MCF 10A (cell line): ENCODE measurements at regions not wholly inside any gene's neighbourhood (a gene's known extent, or its start where the extent isn't known, plus 50 kb on each side); places are given as distances from the start of the nearest gene placed in this dataset.

ENCODE experiments used
- BruUV-seq: library from RNA; stranded (reverse); fragments of 400-500 nt; replicated peaks from 2 replicates; lab custom pipeline; 2021; lab: Mats Ljungman, UMichigan
- CTCF ChIA-PET: fragments of 300-600 bp; sonication (Branson Sonifier 250); formaldehyde crosslinking; extraction: SDS; loops from one replicate; lab custom pipeline; 2021; ENCODE audit warnings: antibody characterized with exemption, inconsistent platforms; lab: Yijun Ruan, JAX
- POLR2A ChIA-PET: fragments of 300-600, 350-650 bp; sonication (Branson Sonifier 250); formaldehyde crosslinking; extraction: SDS; loops from one replicate; lab custom pipeline; 2020; ENCODE audit warnings: antibody characterized with exemption, inconsistent platforms; lab: Yijun Ruan, JAX
- DNase-seq: peaks from one replicate; pipeline ENCODE4 v3.0.0-alpha.2; 2018; ENCODE audit not compliant: unreplicated experiment
- H3K27ac Mint-ChIP-seq: one replicate; pipeline ENCODE4 v1.8.0; 2022; ENCODE audit warnings: mild to moderate bottlenecking, low read depth, mixed read lengths; ENCODE audit not compliant: unreplicated experiment
- H3K27me3 Mint-ChIP-seq: one replicate; pipeline ENCODE4 v1.8.0; 2022; ENCODE audit warnings: mixed read lengths; ENCODE audit not compliant: insufficient read depth, unreplicated experiment
- H3K36me3 Mint-ChIP-seq: one replicate; pipeline ENCODE4 v1.8.0; 2022; ENCODE audit warnings: mild to moderate bottlenecking, moderate library complexity, mixed read lengths; ENCODE audit not compliant: insufficient read depth, unreplicated experiment
- H3K4me1 Mint-ChIP-seq: one replicate; pipeline ENCODE4 v1.8.0; 2022; ENCODE audit warnings: mixed read lengths; ENCODE audit not compliant: insufficient read depth, unreplicated experiment
- H3K4me3 Mint-ChIP-seq: one replicate; pipeline ENCODE4 v1.8.0; 2022; ENCODE audit warnings: mild to moderate bottlenecking, moderate library complexity, mixed read lengths; ENCODE audit not compliant: unreplicated experiment
- H3K9me3 Mint-ChIP-seq: one replicate; pipeline ENCODE4 v1.8.0; 2022; ENCODE audit warnings: mixed read lengths; ENCODE audit not compliant: unreplicated experiment
- intact Hi-C: fragments of 100-400 bp; cut with micrococcal nuclease; formaldehyde crosslinking; loops from 2 replicates; pipeline ENCODE4 v1.14.1; 2022
- TF ChIP-seq, protein P1 (sequence below): fragments of 200-600 bp; IDR thresholded peaks from one replicate; pipeline ENCODE4 v1.8.0; 2022; ENCODE audit warnings: antibody characterized with exemption, mild to moderate bottlenecking; ENCODE audit not compliant: unreplicated experiment

DNA sequence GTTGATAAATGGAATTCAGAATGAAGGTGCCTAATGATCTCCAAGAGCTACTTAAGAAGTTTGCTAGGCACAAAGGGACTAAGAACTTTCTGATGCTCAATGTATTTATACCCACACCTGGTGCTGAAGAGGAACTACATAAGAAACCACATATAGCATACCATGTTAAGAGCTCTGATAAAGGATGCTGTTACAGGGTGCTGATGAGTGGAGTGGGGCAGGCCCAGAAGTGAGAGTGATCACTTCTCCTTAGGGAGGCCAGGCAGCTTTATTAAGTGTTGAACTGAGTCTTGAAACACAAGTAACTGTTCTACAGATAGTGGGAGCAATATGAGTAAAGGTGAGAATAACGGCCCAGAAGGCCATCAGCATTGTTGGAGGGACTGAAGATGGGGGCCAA lies 68.3 kb upstream of the CHRDL1 start:
- POLR2A ChIA-PET = interaction anchor here (0.8 kb wide), 1 partner anchor 10 kb away, joined by 4 read pairs; no protein-coding TSS in a partner anchor
- H3K9me3 Mint-ChIP-seq = peaks cover 15% of the 10 kb centered on the region

GRCh38 chrX:110858565-110858964 lies 62.9 kb upstream of the CHRDL1 start:
- intact Hi-C loops = no loop called here
- Mint-ChIP-seq H3K27me3 (peaks cover 93% of the 10 kb centered on the region), H3K36me3 (no peaks in the 10 kb centered on the region), H3K9me3 (peaks cover 15% of the 10 kb centered on the region), H3K4me1 (peaks cover 6% of the 10 kb centered on the region), H3K27ac (no peak overlapping the region), H3K4me3 (no peak overlapping the region)
- no peak for DNase-seq
- no TSS peak for BruUV-seq
- TF ChIP-seq, protein P1, sequence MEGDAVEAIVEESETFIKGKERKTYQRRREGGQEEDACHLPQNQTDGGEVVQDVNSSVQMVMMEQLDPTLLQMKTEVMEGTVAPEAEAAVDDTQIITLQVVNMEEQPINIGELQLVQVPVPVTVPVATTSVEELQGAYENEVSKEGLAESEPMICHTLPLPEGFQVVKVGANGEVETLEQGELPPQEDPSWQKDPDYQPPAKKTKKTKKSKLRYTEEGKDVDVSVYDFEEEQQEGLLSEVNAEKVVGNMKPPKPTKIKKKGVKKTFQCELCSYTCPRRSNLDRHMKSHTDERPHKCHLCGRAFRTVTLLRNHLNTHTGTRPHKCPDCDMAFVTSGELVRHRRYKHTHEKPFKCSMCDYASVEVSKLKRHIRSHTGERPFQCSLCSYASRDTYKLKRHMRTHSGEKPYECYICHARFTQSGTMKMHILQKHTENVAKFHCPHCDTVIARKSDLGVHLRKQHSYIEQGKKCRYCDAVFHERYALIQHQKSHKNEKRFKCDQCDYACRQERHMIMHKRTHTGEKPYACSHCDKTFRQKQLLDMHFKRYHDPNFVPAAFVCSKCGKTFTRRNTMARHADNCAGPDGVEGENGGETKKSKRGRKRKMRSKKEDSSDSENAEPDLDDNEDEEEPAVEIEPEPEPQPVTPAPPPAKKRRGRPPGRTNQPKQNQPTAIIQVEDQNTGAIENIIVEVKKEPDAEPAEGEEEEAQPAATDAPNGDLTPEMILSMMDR = no peak
- ChIA-PET CTCF (interaction anchor here (0.5 to 1.1 kb wide), 2 partner anchors 11 to 112 kb away, joined by 3 read pairs; no protein-coding TSS in a partner anchor), POLR2A (no interaction called here)

More for the DNA sequence above, 68.3 kb upstream of the CHRDL1 start:
- H3K36me3 Mint-ChIP-seq = peaks cover 7% of the 10 kb centered on the region
- no peaks in the 10 kb centered on the region for H3K4me1 Mint-ChIP-seq
- no peak for DNase-seq
- CTCF ChIA-PET = interaction anchor here (0.6 to 2.1 kb wide), 4 partner anchors 8 to 243 kb away, joined by 3 to 10 read pairs (median 4); no protein-coding TSS in a partner anchor
- TF ChIP-seq, protein P1 = no peak
- no peak overlapping the region for H3K27ac Mint-ChIP-seq
- BruUV-seq = no TSS peak
- intact Hi-C loops = no loop called here
- peaks cover 75% of the 10 kb centered on the region for H3K27me3 Mint-ChIP-seq
- no peak overlapping the region for H3K4me3 Mint-ChIP-seq

DNA sequence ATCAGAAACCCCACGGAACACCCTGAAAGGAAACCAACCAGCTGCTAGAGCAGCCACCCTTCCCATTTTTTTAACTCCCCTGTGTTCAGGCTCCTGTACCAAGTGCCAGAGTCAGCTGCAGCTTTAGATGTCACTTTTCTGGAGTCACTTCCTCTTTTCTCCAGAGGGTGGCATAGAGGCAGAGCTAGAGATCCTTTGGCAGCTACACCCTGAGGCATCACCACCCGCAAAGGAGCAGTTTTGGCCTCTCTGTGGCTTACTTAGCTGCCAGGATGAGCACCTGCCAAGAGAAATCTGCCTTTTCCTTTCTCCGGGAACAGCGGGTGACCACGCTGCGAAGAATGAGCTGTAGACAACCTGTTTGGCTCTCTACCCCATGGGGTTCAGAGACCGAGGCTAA lies 58.0 kb upstream of the CHRDL1 start:
- intact Hi-C loops = loop anchor here (1.0 to 2.0 kb wide), 2 partner anchors 139 to 247 kb away; no protein-coding TSS in a partner anchor
- no TSS peak for BruUV-seq
- H3K27ac Mint-ChIP-seq = no peak overlapping the region
- CTCF ChIA-PET = interaction anchor here (0.5 to 5.5 kb wide), 43 partner anchors 11 to 679 kb away, joined by 3 to 57 read pairs (median 3); partner anchors contain the start of gene PAK3
- TF ChIP-seq, protein P1 = peak; percentile 44
- H3K4me1 Mint-ChIP-seq = peaks cover 9% of the 10 kb centered on the region
- POLR2A ChIA-PET = interaction anchor here (0.6 to 2.0 kb wide), 6 partner anchors 10 to 391 kb away, joined by 3 to 6 read pairs (median 4); no protein-coding TSS in a partner anchor
- peak; percentile 67 for DNase-seq
- H3K36me3 Mint-ChIP-seq = no peaks in the 10 kb centered on the region
- H3K9me3 Mint-ChIP-seq = no peaks in the 10 kb centered on the region
- peaks cover 61% of the 10 kb centered on the region for H3K27me3 Mint-ChIP-seq
- H3K4me3 Mint-ChIP-seq = no peak overlapping the region

DNA sequence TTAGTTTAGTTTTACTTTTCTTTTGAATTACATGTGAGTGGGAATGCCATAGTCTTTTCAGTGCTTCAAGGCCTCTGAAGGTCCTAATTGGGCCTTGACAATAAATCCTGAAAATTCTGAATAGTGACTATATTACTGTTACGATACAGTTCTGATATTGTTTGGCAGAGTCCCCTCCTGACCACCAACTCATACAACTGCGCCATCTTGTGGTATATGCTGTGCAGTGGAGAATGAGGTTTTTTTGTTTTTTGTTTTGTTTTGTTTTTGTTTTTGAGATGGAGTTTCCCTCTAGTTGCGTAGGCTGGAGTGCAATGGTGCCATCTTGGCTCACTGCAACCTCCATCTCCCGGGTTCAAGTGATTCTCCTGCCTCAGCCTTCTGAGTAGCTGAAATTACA lies 56.6 kb upstream of the CHRDL1 start:
- H3K27me3 Mint-ChIP-seq = peaks cover 61% of the 10 kb centered on the region
- TF ChIP-seq, protein P1 = peak; percentile 43
- BruUV-seq = no TSS peak
- H3K4me1 Mint-ChIP-seq = peaks cover 14% of the 10 kb centered on the region
- H3K27ac Mint-ChIP-seq = no peak overlapping the region
- DNase-seq = peak; percentile 37
- H3K9me3 Mint-ChIP-seq = no peaks in the 10 kb centered on the region
- ChIA-PET CTCF (interaction anchor here (0.5 to 5.5 kb wide), 18 partner anchors 14 to 592 kb away, joined by 3 to 57 read pairs (median 8); partner anchors contain the start of gene PAK3), POLR2A (no interaction called here)
- H3K36me3 Mint-ChIP-seq = no peaks in the 10 kb centered on the region
- intact Hi-C loops = loop anchor here (2.0 kb wide), 1 partner anchor 141 kb away; no protein-coding TSS in a partner anchor
- no peak overlapping the region for H3K4me3 Mint-ChIP-seq
